Caki2 (cell line): ENCODE measurements at regions not wholly inside any gene's neighbourhood (a gene's known extent, or its start where the extent isn't known, plus 50 kb on each side); places are given as distances from the start of the nearest gene placed in this dataset.

Source experiments
- DNase-seq: peaks from one replicate; pipeline ENCODE4 v3.0.0-alpha.2; 2015; ENCODE audit warnings: low read depth
- in situ Hi-C: cut with HindIII; loops from 2 replicates; pipeline ENCODE4 v1.10.0; 2016; ENCODE audit warnings: low sequenced_read_pairs, low pct_unique_long_range_greater_than_20kb, mixed read lengths

GRCh38 chr9:105901514-105902109 is 207.3 kb downstream of the TMEM38B start:
- DNase-seq = peak; percentile 32
- in situ Hi-C loops = no loop called here

DNA sequence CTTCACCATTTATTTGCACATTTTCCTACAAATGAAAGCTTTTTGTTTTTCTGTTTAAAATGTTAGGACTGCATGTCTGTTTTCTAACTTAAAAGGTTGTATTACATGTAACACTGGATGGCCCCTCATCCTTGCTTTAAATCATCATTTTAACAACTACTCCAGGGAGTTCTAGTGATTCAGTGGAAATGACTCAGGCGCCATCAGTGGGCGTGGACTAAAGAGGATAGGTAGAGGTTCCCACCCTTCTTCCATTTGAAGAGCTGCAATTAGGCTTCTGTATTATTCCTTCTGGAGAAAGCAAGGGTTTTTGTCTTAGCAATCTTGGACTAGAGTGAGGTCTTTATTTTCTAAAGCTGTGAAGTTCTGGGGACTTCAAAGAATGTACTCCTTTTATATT is 213.7 kb downstream of the TMEM38B start:
- no peak for DNase-seq
- in situ Hi-C loops = no loop called here

DNA sequence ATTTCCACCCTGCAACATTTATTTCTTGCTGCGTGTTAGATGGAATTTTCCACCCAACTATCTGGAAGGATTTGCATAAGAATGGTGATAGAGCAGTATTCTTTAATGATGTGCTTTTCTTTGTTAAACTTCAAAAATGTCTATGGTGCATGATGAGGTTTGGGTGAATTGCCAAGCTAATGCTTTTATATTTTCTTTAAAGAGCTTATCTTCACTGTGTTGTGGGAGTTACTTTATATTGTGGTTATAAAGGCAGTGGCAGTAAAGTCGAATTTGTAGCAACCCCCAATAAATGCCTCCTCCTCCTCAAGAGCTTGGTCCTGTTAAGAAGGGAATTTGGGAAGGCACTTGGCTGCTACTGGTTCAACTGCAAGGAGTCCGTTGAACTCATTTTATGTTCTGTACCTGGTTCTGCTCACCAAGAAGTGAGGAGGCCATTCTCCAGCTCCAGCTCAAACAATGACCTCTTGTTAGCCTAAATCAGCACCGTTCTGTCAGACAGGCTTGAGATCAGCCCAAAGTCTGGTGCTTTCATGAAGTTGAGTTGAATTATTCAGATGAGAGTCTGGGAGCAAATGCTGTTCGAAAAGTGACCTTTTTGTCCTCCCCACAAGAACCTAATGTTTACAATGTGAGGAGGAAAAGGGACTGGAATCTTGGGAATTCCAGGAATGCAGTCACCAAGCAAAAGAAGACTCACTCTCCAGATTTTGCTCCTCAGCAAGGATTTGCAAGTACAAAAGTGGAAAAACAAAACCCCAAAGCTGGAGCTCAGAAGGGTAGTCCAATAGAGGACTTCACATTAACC is 217.0 kb downstream of the TMEM38B start:
- in situ Hi-C loops = no loop called here
- DNase-seq = peak; percentile 23

GRCh38 chr9:105912157-105912862 is 218.0 kb downstream of the TMEM38B start:
- DNase-seq = no peak
- in situ Hi-C loops = no loop called here

- DNase-seq = no peak
- in situ Hi-C loops = no loop called here
These were observed 218.6 kb downstream of the TMEM38B start for GRCh38 chr9:105912863-105913516.

GRCh38 chr9:105921057-105921726 is 226.9 kb downstream of the TMEM38B start:
- in situ Hi-C loops = no loop called here
- no peak for DNase-seq

GRCh38 chr9:105928416-105928815 is 234.1 kb downstream of the TMEM38B start:
- in situ Hi-C loops = no loop called here
- DNase-seq = no peak

GRCh38 chr9:105930011-105930627 is 235.8 kb downstream of the TMEM38B start:
- in situ Hi-C loops = no loop called here
- DNase-seq = no peak

- DNase-seq = no peak
- in situ Hi-C loops = no loop called here
These were observed 237.9 kb downstream of the TMEM38B start for GRCh38 chr9:105932276-105932675.

- in situ Hi-C loops = no loop called here
These were observed 256.1 kb downstream of the TMEM38B start for GRCh38 chr9:105950448-105950847.

DNA sequence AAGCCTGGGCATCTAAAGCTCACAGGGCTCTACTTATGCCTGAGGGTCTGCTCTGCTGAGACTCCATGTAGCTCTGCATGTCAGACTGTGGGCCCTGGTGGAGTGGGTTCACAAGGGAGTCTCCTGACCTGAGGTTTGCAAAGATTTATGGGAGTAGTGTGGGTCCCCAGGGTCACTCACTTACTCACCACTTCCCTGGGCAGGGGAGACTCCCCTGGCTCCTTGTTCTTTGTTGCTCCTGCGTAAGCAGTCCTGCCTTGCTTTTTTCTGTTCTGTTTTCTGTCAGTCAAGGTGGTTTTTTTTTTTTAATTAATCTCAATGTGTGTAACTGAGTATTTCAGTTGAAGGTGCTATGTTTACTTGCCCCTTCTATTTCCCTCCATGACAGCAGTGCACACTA is 256.6 kb downstream of the TMEM38B start:
- no peak for DNase-seq
- in situ Hi-C loops = no loop called here

More at GRCh38 chr9:105950448-105950847, 256.1 kb downstream of the TMEM38B start:
- no peak for DNase-seq

GRCh38 chr9:105954517-105954916 is 260.2 kb downstream of the TMEM38B start:
- no peak for DNase-seq
- in situ Hi-C loops = no loop called here

GRCh38 chr9:105957830-105958229 is 263.5 kb downstream of the TMEM38B start:
- in situ Hi-C loops = no loop called here
- DNase-seq = peak; percentile 6

GRCh38 chr9:105958587-105958986 is 264.2 kb downstream of the TMEM38B start:
- DNase-seq = no peak
- in situ Hi-C loops = no loop called here

DNA sequence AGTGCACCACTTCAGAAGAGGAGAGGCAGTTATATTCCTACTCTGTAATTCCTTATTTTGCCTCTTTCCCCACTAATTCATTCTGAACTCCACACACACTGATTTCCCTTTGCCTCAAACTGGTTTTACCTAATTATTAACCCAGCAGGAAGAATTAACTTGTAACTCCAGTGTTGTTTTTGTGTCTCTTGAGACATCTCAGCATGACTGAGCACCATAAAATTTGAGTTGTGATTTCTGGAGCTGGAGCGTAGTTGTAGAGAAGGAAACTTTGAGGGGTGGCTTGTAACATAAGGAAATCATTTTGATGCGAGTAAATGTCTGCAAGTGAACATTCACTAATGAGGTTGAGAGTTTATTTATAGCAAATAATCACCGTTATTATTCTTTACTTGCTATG is 265.2 kb downstream of the TMEM38B start:
- in situ Hi-C loops = no loop called here
- peak; percentile 61 for DNase-seq

DNA sequence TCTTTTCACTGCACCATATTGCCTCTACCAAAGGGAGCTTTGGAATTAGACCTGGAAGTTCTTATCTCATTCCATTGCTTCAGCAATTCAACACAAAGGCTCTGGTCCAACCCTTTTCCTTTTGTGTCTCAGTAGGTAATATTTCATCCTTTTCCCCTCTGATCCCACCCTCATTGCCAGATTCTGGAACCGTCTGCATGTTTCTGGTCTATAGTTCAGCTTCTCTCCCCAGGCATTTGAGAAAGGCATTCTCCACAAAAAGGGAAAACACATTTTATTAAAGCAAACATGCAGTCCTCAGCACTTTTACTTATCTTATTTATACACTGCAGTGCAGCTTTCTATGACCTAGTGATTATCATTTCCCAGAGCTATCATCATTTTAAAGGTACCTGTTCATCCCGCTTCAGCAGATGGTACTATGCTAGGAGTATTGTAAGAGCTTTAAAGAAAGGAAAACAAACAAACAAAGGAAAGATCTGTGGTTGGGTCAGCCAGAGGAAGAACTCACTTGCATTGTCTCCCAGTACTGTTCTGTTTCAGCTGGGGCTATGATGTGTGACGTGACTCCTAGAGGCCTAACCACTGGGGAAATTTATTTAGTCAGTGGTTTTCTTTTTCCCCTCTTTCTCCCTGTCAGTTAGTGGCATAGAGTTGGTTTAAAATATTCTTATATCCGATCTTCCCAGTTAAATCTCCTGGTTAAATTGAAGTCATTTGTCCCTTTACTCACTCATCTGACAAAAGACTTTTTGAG is 269.2 kb downstream of the TMEM38B start:
- in situ Hi-C loops = no loop called here
- DNase-seq = no peak

- no peak for DNase-seq
- in situ Hi-C loops = no loop called here
These were observed 269.8 kb downstream of the TMEM38B start for GRCh38 chr9:105964156-105964555.
